Tibial nerve (tissue), 4 donors: ENCODE measurements at regions not wholly inside any gene's neighbourhood (a gene's known extent, or its start where the extent isn't known, plus 50 kb on each side); places are given as distances from the start of the nearest gene placed in this dataset.

ENCODE experiments used
- DNase-seq, 2 donors: peaks; one replicate each; pipeline ENCODE4 v3.0.0-alpha.2; 2019; ENCODE audit warnings: low spot score in 2 of 2
- H3K27ac ChIP-seq, 4 donors: fragments of 200-600 bp; sonication (generic) in 3 of 4; one replicate each; pipeline ENCODE4 v1.5.1; 2017 to 2019; ENCODE audit warnings: mild to moderate bottlenecking in 1 of 4
- H3K27me3 ChIP-seq, 2 donors: fragments of 200-600 bp; sonication (generic) in 1 of 2; one replicate each; pipeline versions ENCODE4 v1.5.1 to v1.6.0; 2017 to 2019
- H3K36me3 ChIP-seq, 3 donors: fragments of 200-600 bp; sonication (generic); one replicate each; pipeline ENCODE4 v1.5.1; 2018 to 2019
- H3K4me1 ChIP-seq, 4 donors: fragments of 200-600 bp; sonication (generic) in 3 of 4; one replicate each; pipeline ENCODE4 v1.5.1; 2017 to 2019
- H3K4me3 ChIP-seq, 4 donors: fragments of 200-600 bp; sonication (generic) in 3 of 4; one replicate each; pipeline ENCODE4 v1.5.1; 2017 to 2019; ENCODE audit warnings: mild to moderate bottlenecking in 1 of 4, moderate library complexity in 1 of 4
- H3K9me3 ChIP-seq, 4 donors: fragments of 200-600 bp; sonication (generic) in 3 of 4; one replicate each; pipeline ENCODE4 v1.5.1; 2017 to 2019
- EP300 ChIP-seq, 2 donors: sonication (generic); formaldehyde crosslinking; IDR thresholded peaks; one replicate each; pipeline ENCODE4 v1.6.1; 2017; ENCODE audit warnings: antibody characterized with exemption in 2 of 2, mild to moderate bottlenecking in 1 of 2
- POLR2A ChIP-seq, 2 donors: fragments of 450-650 bp; IDR thresholded peaks; one replicate each; pipeline ENCODE4 v1.6.1; 2017; ENCODE audit warnings: antibody characterized with exemption in 2 of 2, mild to moderate bottlenecking in 2 of 2, moderate library complexity in 2 of 2
- WGBS, 2 donors: methylation state at CpG; one replicate each; pipeline ENCODE4 v1.1.5; 2018; 5-methylcytosine and 5-hydroxymethylcytosine counted together
- TF ChIP-seq, protein P1 (sequence below), 5 experiments: fragments of 200-600 bp in 3 of 5; fragments of 450-650 bp in 2 of 5; sonication (generic) in 3 of 5; IDR thresholded peaks; one replicate each; pipeline ENCODE4 v1.5.1; 2016 to 2019; ENCODE audit warnings: antibody characterized with exemption in 5 of 5, mild to moderate bottlenecking in 3 of 5, moderate library complexity in 2 of 5

DNA sequence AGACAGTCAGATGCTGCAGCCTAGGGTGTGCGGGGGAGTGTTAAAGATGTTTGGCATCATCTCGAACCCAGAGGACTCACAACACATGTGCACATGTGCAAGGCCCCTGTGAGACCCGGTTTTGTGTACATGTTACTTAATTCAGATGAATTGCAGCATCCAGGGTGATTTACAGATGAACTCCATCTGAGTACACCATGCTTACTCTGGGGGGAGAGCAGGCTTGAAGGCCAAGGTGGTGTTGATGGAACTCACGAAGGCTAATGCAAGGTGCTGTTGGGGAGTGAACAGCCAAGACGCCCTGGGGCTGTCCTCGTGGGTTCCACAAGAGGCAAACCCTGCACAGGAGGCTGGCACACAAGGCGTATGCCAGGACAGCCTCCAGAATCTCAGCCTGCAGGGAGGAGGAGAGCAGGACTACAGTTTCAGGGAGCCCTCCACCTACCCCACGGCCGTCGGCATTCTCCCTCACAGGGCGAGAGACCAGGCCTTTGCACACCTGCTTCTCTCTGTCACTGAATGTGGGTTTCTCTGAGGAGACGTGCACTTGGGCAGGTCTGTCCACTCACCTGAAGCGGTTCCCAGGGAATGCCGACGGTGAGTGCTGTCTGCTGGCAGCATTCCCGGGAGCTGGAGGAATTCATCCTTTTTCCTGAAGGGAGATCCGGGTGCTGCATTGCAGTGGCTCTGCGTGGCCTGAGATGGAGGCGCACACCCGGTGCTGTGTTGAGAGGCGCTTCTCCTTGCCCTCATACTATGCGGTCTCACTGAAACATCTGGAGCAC is 178.5 kb upstream of the RNF32 start:
- Histone ChIP-seq H3K27ac (no peak overlapping the region), H3K36me3 (no peaks in the 10 kb centered on the region), H3K4me1 (no peaks in the 10 kb centered on the region), H3K9me3 (no peaks in the 10 kb centered on the region), H3K27me3 (no peaks in the 10 kb centered on the region), H3K4me3 (no peak overlapping the region)
- 85 to 86% methylated on average over 22 of the region's 22 CpGs for WGBS, 2 donors
- no peak for DNase-seq
- TF ChIP-seq EP300 (IDR thresholded peaks at IDR 0.05) (no peak), POLR2A (IDR thresholded peaks at IDR 0.05) (no peak)
- TF ChIP-seq, protein P1, sequence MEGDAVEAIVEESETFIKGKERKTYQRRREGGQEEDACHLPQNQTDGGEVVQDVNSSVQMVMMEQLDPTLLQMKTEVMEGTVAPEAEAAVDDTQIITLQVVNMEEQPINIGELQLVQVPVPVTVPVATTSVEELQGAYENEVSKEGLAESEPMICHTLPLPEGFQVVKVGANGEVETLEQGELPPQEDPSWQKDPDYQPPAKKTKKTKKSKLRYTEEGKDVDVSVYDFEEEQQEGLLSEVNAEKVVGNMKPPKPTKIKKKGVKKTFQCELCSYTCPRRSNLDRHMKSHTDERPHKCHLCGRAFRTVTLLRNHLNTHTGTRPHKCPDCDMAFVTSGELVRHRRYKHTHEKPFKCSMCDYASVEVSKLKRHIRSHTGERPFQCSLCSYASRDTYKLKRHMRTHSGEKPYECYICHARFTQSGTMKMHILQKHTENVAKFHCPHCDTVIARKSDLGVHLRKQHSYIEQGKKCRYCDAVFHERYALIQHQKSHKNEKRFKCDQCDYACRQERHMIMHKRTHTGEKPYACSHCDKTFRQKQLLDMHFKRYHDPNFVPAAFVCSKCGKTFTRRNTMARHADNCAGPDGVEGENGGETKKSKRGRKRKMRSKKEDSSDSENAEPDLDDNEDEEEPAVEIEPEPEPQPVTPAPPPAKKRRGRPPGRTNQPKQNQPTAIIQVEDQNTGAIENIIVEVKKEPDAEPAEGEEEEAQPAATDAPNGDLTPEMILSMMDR (IDR thresholded peaks at IDR 0.05), result no peak

DNA sequence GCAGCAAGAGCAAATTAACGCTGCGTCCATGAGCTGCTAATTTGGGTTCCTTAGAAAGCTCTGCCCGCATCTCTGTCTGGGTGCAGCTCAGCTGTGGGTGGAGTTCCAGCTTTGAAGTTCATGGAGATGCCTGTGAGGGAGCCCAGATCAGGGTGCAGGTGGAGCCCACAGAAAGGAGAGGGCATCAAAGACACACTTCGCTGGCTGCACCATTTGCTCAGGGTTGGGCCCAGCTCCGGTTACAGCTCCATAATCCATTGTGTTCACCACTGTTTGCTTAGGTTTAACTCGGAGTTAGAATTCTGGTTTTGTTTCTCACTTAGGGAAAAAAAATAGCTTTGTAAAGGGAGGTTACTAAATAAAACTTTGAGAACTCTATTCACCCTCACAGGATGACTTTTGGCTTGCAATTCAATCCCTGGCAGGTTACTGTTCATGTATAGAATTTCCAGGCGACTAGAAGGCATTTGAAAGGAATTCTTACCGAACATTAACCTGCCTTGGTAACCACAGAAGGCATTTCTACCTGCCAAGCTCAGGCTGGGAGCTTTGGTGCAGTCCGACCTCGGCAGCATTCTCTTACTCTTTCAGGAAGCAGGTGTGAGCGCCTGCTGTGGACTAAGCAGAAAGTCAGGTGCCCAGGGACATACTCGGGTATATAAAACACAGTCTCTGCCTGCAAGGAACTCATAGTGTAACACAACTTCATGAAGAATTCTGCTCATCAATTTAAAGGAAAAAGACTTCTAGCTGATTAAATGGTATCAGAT is 179.5 kb upstream of the RNF32 start:
- DNase-seq, result no peak
- Histone ChIP-seq H3K4me1 (no peaks in the 10 kb centered on the region), H3K4me3 (no peak overlapping the region), H3K36me3 (no peaks in the 10 kb centered on the region), H3K9me3 (no peaks in the 10 kb centered on the region), H3K27me3 (no peaks in the 10 kb centered on the region), H3K27ac (no peak overlapping the region)
- TF ChIP-seq POLR2A (IDR thresholded peaks at IDR 0.05) (no peak), EP300 (IDR thresholded peaks at IDR 0.05) (no peak)
- TF ChIP-seq, protein P1 (IDR thresholded peaks at IDR 0.05), result no peak
- 64 to 78% methylated on average over 12 of the region's 12 CpGs for WGBS, 2 donors

DNA sequence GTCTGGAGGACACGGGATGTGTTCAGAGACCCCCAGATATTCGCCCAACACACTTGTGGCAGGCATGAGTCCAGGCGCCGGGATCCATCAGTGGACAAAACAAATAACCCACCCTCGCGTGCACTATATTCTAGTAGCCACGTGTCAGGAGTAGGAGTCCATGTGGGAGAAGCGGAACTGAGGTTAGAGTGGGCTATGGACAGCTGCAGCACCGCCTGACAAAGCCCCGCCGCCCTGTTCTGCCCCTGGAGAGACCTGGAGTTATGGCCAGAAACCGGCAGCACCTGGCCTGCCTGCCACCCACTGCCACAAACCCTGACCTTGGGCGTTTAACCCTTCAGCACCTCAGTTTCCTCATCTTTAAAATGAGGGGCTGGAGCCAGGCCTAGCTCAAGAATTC is 181.0 kb upstream of the RNF32 start:
- 74 to 81% methylated on average over 13 of the region's 13 CpGs for WGBS, 2 donors
- no peaks in the 10 kb centered on the region for H3K27me3 ChIP-seq

DNA sequence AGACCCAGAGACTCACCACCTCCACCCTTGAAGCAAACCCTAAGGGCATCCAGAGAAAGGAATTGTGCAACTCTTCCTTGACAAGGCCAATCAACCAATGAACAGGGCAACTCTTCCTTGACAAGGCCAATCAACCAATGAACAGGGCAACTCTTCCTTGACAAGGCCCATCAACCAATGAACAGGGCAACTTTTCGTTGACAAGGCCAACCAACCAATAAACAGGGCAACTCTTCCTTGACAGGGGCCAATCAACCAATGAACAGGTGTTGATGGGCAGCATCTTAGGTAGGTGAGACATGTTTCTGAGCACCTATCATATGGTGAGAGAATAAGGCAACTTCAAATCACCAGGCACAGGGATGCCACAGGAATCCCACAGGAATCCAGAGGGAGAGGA is 181.5 kb upstream of the RNF32 start:
- H3K4me3 ChIP-seq, result no peak overlapping the region
- TF ChIP-seq EP300 (IDR thresholded peaks at IDR 0.05) (no peak), POLR2A (IDR thresholded peaks at IDR 0.05) (no peak)
- TF ChIP-seq, protein P1 (IDR thresholded peaks at IDR 0.05), result no peak
- H3K27me3 ChIP-seq, result no peaks in the 10 kb centered on the region
- no peak overlapping the region for H3K27ac ChIP-seq
- DNase-seq, result no peak
- H3K4me1 ChIP-seq, result no peaks in the 10 kb centered on the region
- H3K36me3 ChIP-seq, result no peaks in the 10 kb centered on the region
- whole genome bisulfite sequencing, 2 donors, result 81 to 93% methylated on average over 1 of the region's 1 CpG
- no peaks in the 10 kb centered on the region for H3K9me3 ChIP-seq

More for the DNA sequence above, 181.0 kb upstream of the RNF32 start:
- no peak overlapping the region for H3K4me3 ChIP-seq
- DNase-seq, result no peak
- H3K27ac ChIP-seq, result no peak overlapping the region
- H3K36me3 ChIP-seq, result no peaks in the 10 kb centered on the region
- no peak for TF ChIP-seq EP300 (IDR thresholded peaks at IDR 0.05)
- TF ChIP-seq, protein P1 (IDR thresholded peaks at IDR 0.05), result no peak
- TF ChIP-seq POLR2A (IDR thresholded peaks at IDR 0.05), result no peak
- no peaks in the 10 kb centered on the region for H3K4me1 ChIP-seq
- H3K9me3 ChIP-seq, result no peaks in the 10 kb centered on the region

DNA sequence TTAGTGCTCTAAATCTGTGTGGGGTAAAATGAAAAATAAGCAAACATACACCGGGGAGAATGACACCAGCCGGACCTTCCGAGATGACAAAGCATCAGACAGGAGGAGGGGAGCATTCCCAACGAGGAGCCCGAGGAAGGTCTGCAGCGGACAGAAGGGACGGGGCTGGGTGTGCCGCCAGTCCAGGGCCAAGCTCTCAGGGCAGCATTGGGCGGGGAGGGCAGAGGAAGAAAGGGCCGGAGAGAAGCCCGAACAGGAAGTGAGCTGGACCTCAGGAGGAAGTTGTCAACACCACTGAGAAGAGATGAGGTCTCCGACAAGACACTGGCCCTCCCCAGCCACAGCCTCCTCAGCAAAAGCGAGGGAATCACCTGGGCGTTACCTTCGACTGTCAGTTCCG is 182.6 kb upstream of the RNF32 start:
- 85 to 87% methylated on average over 16 of the region's 16 CpGs for WGBS, 2 donors
- no peak for DNase-seq
- Histone ChIP-seq H3K9me3 (no peaks in the 10 kb centered on the region), H3K4me3 (no peak overlapping the region), H3K27ac (no peak overlapping the region), H3K36me3 (no peaks in the 10 kb centered on the region), H3K4me1 (no peaks in the 10 kb centered on the region), H3K27me3 (no peaks in the 10 kb centered on the region)
- TF ChIP-seq POLR2A (IDR thresholded peaks at IDR 0.05), result no peak
- no peak for TF ChIP-seq EP300 (IDR thresholded peaks at IDR 0.05)
- TF ChIP-seq, protein P1 (IDR thresholded peaks at IDR 0.05), result no peak
